Mesenchymal stem cell (in vitro differentiated cells and primary cell): ENCODE measurements at regions not wholly inside any gene's neighbourhood (a gene's known extent, or its start where the extent isn't known, plus 50 kb on each side); places are given as distances from the start of the nearest gene placed in this dataset.
"Not testable (repeated sequence)": the region's sequence is repeated elsewhere in the genome, so short reads cannot be mapped to it uniquely, and the experiment has no call there.

Experiments
- DNase-seq: peaks from one replicate; pipeline ENCODE4 v3.0.0-alpha.2; 2013
- H2AFZ ChIP-seq: one replicate; pipeline ENCODE4 v1.6.1; 2013; ENCODE audit warnings: low read depth, mild to moderate bottlenecking, control low read depth, inconsistent platforms, low read length, moderate library complexity
- H2AK5ac ChIP-seq: 2 replicates; pipeline ENCODE4 v1.6.1; 2013; ENCODE audit warnings: low read length, moderate library complexity, mild to moderate bottlenecking, inconsistent platforms; ENCODE audit not compliant: severe bottlenecking
- H2BK120ac ChIP-seq: one replicate; pipeline ENCODE4 v1.6.1; 2013; ENCODE audit warnings: low read depth, mild to moderate bottlenecking, inconsistent platforms, low read length, moderate library complexity
- H2BK12ac ChIP-seq, 2 experiments: one replicate each; pipeline ENCODE4 v1.6.1; 2013; ENCODE audit warnings: inconsistent platforms in 2 of 2, low read length in 2 of 2, mild to moderate bottlenecking in 2 of 2, moderate library complexity in 2 of 2, control low read depth in 1 of 2
- H2BK15ac ChIP-seq: one replicate; pipeline ENCODE4 v1.6.1; 2013; ENCODE audit warnings: mild to moderate bottlenecking, low read depth, inconsistent platforms; ENCODE audit not compliant: poor library complexity, severe bottlenecking
- H2BK5ac ChIP-seq: 2 replicates; pipeline ENCODE4 v1.6.1; 2013; ENCODE audit warnings: low read depth, mild to moderate bottlenecking, low read length, control low read depth, inconsistent platforms; ENCODE audit not compliant: poor library complexity, severe bottlenecking
- H3K14ac ChIP-seq, 2 experiments: one replicate each; pipeline ENCODE4 v1.6.1; 2013; ENCODE audit warnings: inconsistent platforms in 2 of 2, low read length in 2 of 2, control low read depth in 1 of 2, mild to moderate bottlenecking in 1 of 2, moderate library complexity in 1 of 2
- H3K18ac ChIP-seq, 2 experiments: one replicate each; pipeline ENCODE4 v1.6.1; 2013; ENCODE audit warnings: inconsistent platforms in 2 of 2, low read length in 2 of 2, control low read depth in 1 of 2, low read depth in 1 of 2, mild to moderate bottlenecking in 1 of 2
- H3K23ac ChIP-seq, 2 experiments: one replicate each; pipeline ENCODE4 v1.6.1; 2013; ENCODE audit warnings: inconsistent platforms in 2 of 2, low read length in 2 of 2, mild to moderate bottlenecking in 2 of 2, moderate library complexity in 2 of 2, control low read depth in 1 of 2
- H3K27ac ChIP-seq: 2 replicates; pipeline ENCODE4 v1.5.1; 2013; ENCODE audit warnings: mild to moderate bottlenecking, moderate library complexity, low read length, control low read depth, inconsistent platforms; ENCODE audit not compliant: poor library complexity, severe bottlenecking
- H3K27me3 ChIP-seq, 2 experiments: 2 replicates each; pipeline versions ENCODE4 v1.6.1 to v1.7.0; 2013; ENCODE audit warnings: low read length in 2 of 2, mild to moderate bottlenecking in 2 of 2, moderate library complexity in 2 of 2, control low read depth in 1 of 2, inconsistent platforms in 1 of 2; ENCODE audit not compliant: control insufficient read depth in 1 of 2, insufficient read depth in 1 of 2
- H3K36me3 ChIP-seq, 2 experiments: 2 replicates each; pipeline versions ENCODE4 v1.6.1 to v1.7.0; 2013; ENCODE audit warnings: low read length in 2 of 2, control low read depth in 1 of 2, inconsistent platforms in 1 of 2, low read depth in 1 of 2, mild to moderate bottlenecking in 1 of 2; ENCODE audit not compliant: insufficient read depth in 2 of 2, control insufficient read depth in 1 of 2
- H3K4ac ChIP-seq, 2 experiments: one replicate each; pipeline ENCODE4 v1.6.1; 2013; ENCODE audit warnings: inconsistent platforms in 2 of 2, low read length in 2 of 2, mild to moderate bottlenecking in 2 of 2, moderate library complexity in 2 of 2, control low read depth in 1 of 2, low read depth in 1 of 2
- H3K4me1 ChIP-seq: 2 replicates; pipeline ENCODE4 v1.6.1; 2013; ENCODE audit warnings: low read depth, low read length, control low read depth; ENCODE audit not compliant: control insufficient read depth, insufficient read depth
- H3K4me2 ChIP-seq: 2 replicates; pipeline ENCODE4 v1.6.1; 2013; ENCODE audit warnings: low read length, mild to moderate bottlenecking, inconsistent platforms; ENCODE audit not compliant: poor library complexity, severe bottlenecking
- H3K4me3 ChIP-seq, 2 experiments: 2 replicates each; pipeline versions ENCODE4 v1.5.1 to v1.7.0; 2013; ENCODE audit warnings: low read length in 2 of 2, mild to moderate bottlenecking in 2 of 2, control low read depth in 1 of 2, low read depth in 1 of 2; ENCODE audit not compliant: insufficient read depth in 1 of 2
- H3K79me1 ChIP-seq: replicated peaks from 2 replicates; pipeline ENCODE4 v1.6.1; 2013; ENCODE audit warnings: mild to moderate bottlenecking, control low read depth, low read length, inconsistent platforms; ENCODE audit not compliant: poor library complexity, severe bottlenecking
- H3K9ac ChIP-seq: 2 replicates; pipeline ENCODE4 v1.7.0; 2013; ENCODE audit warnings: mild to moderate bottlenecking, low read length, moderate library complexity
- H3K9me3 ChIP-seq: 2 replicates; pipeline ENCODE4 v1.7.0; 2013; ENCODE audit warnings: mild to moderate bottlenecking, low read length; ENCODE audit not compliant: control insufficient read depth
- H4K8ac ChIP-seq: one replicate; pipeline ENCODE4 v1.6.1; 2013; ENCODE audit warnings: inconsistent platforms, mild to moderate bottlenecking, low read length, moderate library complexity
- H4K91ac ChIP-seq: one replicate; pipeline ENCODE4 v1.6.1; 2013; ENCODE audit warnings: mild to moderate bottlenecking, low read length, inconsistent platforms
- WGBS: methylation state at CpG from one replicate; pipeline ENCODE4 v1.1.7; 2013; ENCODE audit warnings: mixed read lengths; 5-methylcytosine and 5-hydroxymethylcytosine counted together

DNA sequence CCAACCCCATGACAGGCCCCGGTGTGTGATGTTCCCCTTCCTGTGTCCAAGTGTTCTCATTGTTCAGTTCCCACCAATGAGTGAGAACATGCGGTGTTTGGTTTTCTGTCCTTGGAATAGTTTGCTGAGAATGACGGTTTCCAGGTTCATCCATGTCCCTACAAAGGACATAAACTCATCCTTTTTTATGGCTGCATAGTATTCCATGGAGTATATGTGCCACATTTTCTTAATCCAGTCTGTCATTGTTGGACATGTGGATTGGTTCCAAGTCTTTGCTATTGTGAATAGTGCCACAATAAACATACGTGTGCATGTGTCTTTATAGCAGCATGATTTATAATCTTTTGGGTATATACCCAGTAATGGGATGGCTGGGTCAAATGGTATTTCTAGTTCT is 293.1 kb downstream of the GATA3 start:
- H4K8ac ChIP-seq, H3K27me3 ChIP-seq: not testable (repeated sequence)
- WGBS = 91% methylated on average over 3 of the region's 4 CpGs

DNA sequence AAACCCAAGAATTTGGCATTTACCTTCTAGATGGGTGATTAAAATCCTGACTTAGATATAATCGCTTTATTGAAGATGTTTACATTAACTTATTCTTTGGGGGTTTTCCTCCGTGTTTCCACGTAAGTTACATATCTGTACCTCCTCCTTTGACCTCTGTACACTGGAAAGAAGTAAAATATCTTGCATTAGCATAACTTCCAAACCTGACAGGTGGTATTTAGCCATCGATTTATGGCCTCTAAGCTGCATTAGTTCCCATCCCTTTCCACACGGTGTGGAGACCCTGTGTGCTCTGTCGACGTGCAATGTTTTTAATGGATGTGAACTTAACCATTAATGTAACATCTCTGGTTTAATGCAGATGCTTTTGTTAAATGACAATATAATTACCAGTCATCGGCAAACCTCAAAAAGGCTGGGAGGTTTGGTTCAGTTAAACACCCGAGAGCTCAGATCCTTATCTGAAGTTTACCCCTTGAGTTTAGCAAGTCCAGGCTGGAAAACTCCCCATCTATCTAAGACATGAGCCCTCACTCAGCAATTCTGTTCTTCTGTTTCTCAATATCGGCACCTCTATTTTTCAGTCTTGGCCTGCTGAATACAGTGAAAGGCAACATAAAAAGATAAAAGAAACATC is 295.2 kb downstream of the GATA3 start:
- H2BK15ac ChIP-seq = no peak overlapping the region
- no peaks in the 10 kb centered on the region for H3K79me1 ChIP-seq
- H3K36me3 ChIP-seq = no peaks in the 10 kb centered on the region
- no peak overlapping the region for H3K18ac ChIP-seq
- no peak overlapping the region for H3K4me2 ChIP-seq
- H2BK120ac ChIP-seq = no peak overlapping the region
- H3K9me3 ChIP-seq = no peaks in the 10 kb centered on the region
- H3K9ac ChIP-seq = no peak overlapping the region
- H3K27ac ChIP-seq = no peak overlapping the region
- WGBS = 66% methylated on average over 6 of the region's 10 CpGs
- H2AFZ ChIP-seq = no peak overlapping the region
- H3K4me3 ChIP-seq = no peak overlapping the region
- no peak overlapping the region for H3K14ac ChIP-seq
- H3K27me3 ChIP-seq = peaks cover 0 to 4% of the 10 kb centered on the region in 2 experiments
- no peak overlapping the region for H2BK5ac ChIP-seq
- no peak overlapping the region for H4K8ac ChIP-seq
- H4K91ac ChIP-seq = no peak overlapping the region
- H3K23ac ChIP-seq = no peak overlapping the region
- peak; percentile 18 for DNase-seq
- H2AK5ac ChIP-seq = no peak overlapping the region
- no peak overlapping the region for H3K4ac ChIP-seq
- H2BK12ac ChIP-seq = no peak overlapping the region
- H3K4me1 ChIP-seq = no peaks in the 10 kb centered on the region

More for the DNA sequence above, 293.1 kb downstream of the GATA3 start:
- H3K9ac ChIP-seq, H3K36me3 ChIP-seq, H3K18ac ChIP-seq, H2BK120ac ChIP-seq, H2AK5ac ChIP-seq, H3K9me3 ChIP-seq, H3K79me1 ChIP-seq, H3K4me3 ChIP-seq, H2BK15ac ChIP-seq, H3K4me2 ChIP-seq, H2BK12ac ChIP-seq, H3K14ac ChIP-seq, H3K4me1 ChIP-seq, H3K4ac ChIP-seq, H3K23ac ChIP-seq, DNase-seq, H2AFZ ChIP-seq, H2BK5ac ChIP-seq, H3K27ac ChIP-seq, H4K91ac ChIP-seq: not testable (repeated sequence)

DNA sequence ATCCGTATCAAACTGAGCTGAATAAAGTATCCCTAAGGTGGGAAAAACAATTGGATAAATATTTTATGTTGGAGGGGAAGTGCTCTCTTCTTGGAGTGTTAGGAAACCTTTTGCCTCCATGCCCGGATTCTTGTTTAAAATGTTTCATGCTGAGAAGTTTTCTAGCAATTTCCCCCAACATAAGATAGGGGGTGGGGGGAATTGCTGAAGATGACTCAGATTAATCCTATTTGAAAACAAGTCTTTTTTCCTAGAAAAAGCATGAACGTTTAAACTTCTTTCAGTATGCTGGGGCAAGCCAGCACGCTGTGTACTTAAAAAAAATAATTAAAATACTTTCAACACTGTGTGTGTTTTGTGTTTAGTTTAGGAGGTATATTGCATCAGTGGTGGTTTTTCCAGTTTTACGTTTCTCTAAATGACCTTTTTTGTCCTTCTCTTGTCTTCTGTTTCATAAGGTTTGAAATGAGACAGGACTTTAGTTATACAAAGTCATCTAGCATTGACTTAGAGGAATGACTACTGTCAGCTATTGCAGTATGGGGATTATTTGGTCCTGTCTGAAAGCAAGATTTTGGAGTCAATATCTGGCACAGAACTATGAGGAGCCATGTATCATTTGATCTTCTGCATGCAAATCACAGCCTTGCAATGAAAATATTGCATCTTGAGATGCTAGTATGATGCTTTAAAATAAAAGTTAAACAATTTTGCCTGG is 295.9 kb downstream of the GATA3 start:
- Histone ChIP-seq H3K79me1 (no peaks in the 10 kb centered on the region), H3K27me3 (peaks cover 0 to 4% of the 10 kb centered on the region in 2 experiments), H3K36me3 (no peaks in the 10 kb centered on the region), H3K9me3 (no peaks in the 10 kb centered on the region), H2BK15ac (no peak overlapping the region), H3K4me2 (no peak overlapping the region), H2BK120ac (no peak overlapping the region), H3K4me1 (no peaks in the 10 kb centered on the region), H3K18ac (no peak overlapping the region), H3K27ac (no peak overlapping the region), H3K14ac (no peak overlapping the region), H2BK5ac (no peak overlapping the region), H2AK5ac (no peak overlapping the region), H4K8ac (no peak overlapping the region), H3K23ac (no peak overlapping the region), H3K9ac (no peak overlapping the region), H2BK12ac (no peak overlapping the region), H3K4me3 (no peak overlapping the region), H4K91ac (no peak overlapping the region), H3K4ac (no peak overlapping the region), H2AFZ (no peak overlapping the region)
- peak; percentile 57 for DNase-seq
- WGBS = 52% methylated on average over 3 of the region's 5 CpGs

DNA sequence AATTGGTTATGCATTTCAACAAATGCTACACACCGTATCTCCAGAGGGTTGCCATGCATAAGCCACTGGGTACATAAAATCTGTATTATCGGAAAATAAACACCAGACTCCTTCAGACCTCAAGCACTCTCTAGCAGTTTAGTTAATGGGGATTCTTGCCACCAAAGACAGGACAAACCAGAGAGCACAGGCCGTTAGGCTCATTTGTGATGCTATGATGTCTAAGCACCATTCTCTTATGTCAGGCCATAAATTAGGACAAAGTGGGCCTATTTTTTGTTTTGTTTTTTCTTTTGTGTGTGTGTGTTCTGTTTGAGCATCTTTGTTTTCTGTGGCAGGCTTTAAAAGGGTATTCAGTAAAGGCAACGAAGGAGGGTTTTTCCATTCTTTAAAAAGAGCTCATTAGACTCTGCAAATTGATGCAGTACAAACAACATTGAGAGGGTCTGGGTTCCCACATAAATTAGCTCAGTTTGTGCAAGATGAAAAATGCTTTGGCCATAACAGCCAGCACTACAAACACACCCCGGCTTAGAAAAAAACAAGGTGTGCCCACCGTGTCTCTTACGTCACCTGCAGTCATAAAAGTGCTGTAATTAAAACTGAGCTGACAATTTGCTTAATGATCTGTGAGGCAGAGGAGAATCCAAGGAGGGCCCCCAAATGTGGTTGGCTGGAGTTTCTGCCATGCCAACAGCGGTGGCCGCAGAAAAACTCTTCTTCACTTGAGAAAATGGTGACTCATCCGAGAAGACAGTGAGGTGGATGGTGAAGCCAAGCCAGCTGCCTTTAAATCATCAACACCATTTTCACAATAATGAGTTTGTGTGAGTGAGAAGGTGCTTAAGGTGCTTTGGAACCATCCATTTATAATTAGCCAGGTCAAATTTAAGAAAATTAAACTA is 297.9 kb downstream of the GATA3 start:
- no peak overlapping the region for H3K4me2 ChIP-seq
- no peak overlapping the region for H2BK120ac ChIP-seq
- H2AFZ ChIP-seq = no peak overlapping the region
- H3K27ac ChIP-seq = no peak overlapping the region
- no peak overlapping the region for H3K4me3 ChIP-seq
- no peak for DNase-seq
- no peak overlapping the region for H2AK5ac ChIP-seq
- H3K27me3 ChIP-seq = peaks cover 0 to 4% of the 10 kb centered on the region in 2 experiments
- no peak overlapping the region for H4K8ac ChIP-seq
- H3K9ac ChIP-seq = no peak overlapping the region
- no peak overlapping the region for H4K91ac ChIP-seq
- no peak overlapping the region for H3K18ac ChIP-seq
- H3K4me1 ChIP-seq = no peaks in the 10 kb centered on the region
- H2BK12ac ChIP-seq = no peak overlapping the region
- H2BK5ac ChIP-seq = no peak overlapping the region
- no peak overlapping the region for H3K14ac ChIP-seq
- H3K79me1 ChIP-seq = no peaks in the 10 kb centered on the region
- 68% methylated on average over 10 of the region's 10 CpGs for WGBS
- H2BK15ac ChIP-seq = no peak overlapping the region
- H3K4ac ChIP-seq = no peak overlapping the region
- H3K36me3 ChIP-seq = no peaks in the 10 kb centered on the region
- no peak overlapping the region for H3K23ac ChIP-seq
- H3K9me3 ChIP-seq = no peaks in the 10 kb centered on the region
